WI38 (cell line): ENCODE measurements at regions not wholly inside any gene's neighbourhood (a gene's known extent, or its start where the extent isn't known, plus 50 kb on each side); places are given as distances from the start of the nearest gene placed in this dataset.

Experiments used
- H3K4me3 ChIP-seq: 2 replicates; pipeline ENCODE4 v1.5.1; 2011; ENCODE audit warnings: low read depth, mild to moderate bottlenecking, control low read depth, low read length
- TF ChIP-seq, protein P1 (sequence below): IDR thresholded peaks from 2 replicates; pipeline ENCODE4 v1.5.1; 2012; ENCODE audit warnings: low read depth, mild to moderate bottlenecking, control low read depth, low read length

DNA sequence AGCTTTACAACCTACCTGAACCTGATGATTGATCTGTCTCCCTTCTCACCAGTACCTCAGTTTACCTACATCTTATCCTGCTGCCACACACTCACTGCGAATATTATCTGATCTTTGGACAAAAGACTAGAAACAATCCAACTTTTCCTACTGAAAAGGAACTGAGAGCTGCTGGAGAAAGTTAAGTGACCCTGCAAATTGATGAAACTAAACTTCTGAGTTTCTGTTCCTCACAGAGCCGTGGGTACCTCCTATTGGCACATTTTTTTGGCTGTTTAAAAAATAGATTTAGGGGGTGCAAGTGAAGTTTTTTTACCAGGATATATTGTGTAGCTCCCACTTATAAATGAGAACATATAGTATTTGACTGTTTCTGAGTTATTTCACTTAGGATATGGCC lies 66.0 kb upstream of the STARD3NL start:
- H3K4me3 ChIP-seq, result no peak overlapping the region
- TF ChIP-seq, protein P1, sequence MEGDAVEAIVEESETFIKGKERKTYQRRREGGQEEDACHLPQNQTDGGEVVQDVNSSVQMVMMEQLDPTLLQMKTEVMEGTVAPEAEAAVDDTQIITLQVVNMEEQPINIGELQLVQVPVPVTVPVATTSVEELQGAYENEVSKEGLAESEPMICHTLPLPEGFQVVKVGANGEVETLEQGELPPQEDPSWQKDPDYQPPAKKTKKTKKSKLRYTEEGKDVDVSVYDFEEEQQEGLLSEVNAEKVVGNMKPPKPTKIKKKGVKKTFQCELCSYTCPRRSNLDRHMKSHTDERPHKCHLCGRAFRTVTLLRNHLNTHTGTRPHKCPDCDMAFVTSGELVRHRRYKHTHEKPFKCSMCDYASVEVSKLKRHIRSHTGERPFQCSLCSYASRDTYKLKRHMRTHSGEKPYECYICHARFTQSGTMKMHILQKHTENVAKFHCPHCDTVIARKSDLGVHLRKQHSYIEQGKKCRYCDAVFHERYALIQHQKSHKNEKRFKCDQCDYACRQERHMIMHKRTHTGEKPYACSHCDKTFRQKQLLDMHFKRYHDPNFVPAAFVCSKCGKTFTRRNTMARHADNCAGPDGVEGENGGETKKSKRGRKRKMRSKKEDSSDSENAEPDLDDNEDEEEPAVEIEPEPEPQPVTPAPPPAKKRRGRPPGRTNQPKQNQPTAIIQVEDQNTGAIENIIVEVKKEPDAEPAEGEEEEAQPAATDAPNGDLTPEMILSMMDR, result no peak

DNA sequence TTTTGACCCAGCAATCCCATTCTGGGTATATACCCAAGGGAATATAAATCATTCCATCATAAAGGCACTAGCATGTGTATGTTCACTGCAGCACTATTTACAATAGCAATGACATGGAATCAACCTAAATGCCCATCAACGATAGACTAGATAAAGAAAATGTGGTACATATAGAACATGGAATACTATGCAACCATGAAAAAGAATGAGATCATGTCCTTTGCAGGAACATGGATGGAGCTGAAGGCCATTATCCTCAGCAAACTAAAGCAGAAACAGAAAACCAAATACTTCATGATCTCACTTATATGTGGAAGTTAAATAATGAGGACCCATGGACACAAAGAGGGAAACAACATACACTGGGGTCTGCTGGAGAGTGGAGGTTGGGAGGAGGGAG lies 58.0 kb upstream of the STARD3NL start:
- TF ChIP-seq, protein P1, result no peak
- H3K4me3 ChIP-seq, result no peak overlapping the region

DNA sequence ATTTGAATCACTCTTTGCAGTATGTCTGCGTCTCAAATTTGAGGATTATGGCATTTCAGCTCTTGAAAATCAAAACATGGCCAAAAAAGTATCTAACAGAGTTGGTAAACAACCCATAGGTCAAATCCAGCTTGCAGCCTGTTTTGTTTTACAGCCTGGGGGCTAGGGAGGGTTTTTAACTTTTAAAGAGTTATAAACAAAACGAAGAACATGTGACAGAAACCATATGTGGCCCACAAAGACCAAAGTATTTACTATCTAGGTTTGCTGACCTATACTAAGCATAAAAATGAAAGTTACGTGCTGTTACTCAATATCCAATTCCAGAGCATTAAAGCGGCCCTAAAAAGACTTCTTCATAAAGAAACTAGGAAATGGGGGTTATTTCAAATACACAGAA lies 55.5 kb upstream of the STARD3NL start:
- TF ChIP-seq, protein P1, result no peak

DNA sequence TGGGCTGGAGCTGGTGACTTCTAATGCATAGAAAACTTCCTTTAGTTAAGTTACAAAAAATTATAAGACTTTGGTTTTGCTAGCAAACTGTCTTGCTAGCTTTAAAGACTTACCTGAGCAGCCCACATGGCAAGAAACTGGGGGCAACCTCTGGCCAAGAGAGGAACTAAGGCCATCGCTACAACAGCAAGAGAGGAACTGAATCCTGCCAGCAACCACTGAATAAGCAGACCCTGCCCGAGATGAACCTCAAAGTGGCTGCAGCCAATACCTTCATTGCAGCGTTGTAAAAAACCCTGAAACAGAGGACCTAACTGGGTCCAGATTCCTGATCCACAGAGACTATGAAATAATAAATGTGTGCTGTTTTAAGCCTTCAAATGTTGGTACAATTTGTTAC lies 54.6 kb upstream of the STARD3NL start:
- no peak overlapping the region for H3K4me3 ChIP-seq
- TF ChIP-seq, protein P1, result no peak

More for the DNA sequence above, 55.5 kb upstream of the STARD3NL start:
- no peak overlapping the region for H3K4me3 ChIP-seq

DNA sequence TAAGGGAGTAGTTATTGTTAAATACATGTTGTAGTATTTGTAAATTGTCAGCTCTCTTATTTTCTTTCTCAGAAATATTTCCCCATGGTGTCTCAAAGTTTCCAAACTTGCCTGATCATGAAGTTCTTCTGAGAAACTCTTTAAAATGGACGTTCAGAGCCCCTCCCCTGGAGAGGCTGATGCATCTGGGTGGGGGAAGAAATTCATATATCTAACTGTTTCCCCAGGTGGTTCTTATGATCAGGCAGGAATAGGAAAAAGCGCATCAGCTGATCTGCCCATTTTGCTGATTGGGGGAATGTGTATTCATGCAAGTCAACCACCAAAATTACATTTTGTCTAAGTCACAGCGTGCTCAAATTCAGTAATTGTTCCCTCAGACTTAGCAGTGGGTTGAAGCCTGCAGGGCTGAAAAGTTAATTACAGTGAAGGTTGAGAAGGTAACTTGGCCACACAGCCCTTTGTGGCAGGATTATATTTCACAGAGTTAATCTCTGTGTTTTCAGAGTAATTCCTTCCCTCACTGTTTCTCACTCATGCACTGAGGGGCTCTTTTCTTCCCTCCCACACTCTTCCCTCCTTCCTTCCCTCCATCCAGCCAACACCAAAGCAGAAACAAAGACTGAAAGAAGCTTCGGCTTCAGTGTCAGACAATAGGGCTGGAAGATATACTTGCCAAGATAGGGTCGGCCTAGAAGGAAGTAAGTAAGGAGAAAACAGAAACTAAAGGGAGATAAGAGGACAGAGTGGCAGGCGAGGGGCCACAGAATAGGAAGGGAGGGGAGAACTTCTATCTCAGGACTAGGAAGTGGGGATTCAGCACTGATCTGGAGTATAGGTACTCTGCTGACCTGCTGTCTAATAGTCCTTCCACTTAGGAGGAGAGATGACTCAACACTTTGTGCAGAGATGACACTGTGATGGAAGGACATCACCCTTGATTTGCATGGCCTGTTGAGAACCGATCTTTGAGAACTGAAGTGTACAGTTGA lies 50.5 kb upstream of the STARD3NL start:
- no peak overlapping the region for H3K4me3 ChIP-seq
- TF ChIP-seq, protein P1, result no peak
